HG03108 (cell line): ENCODE measurements at regions not wholly inside any gene's neighbourhood (a gene's known extent, or its start where the extent isn't known, plus 50 kb on each side); places are given as distances from the start of the nearest gene placed in this dataset.
"Not testable (repeated sequence)": the region's sequence is repeated elsewhere in the genome, so short reads cannot be mapped to it uniquely, and the experiment has no call there.

Experiments
- ATAC-seq: cut with Tn5 transposase; IDR thresholded peaks from one replicate; pipeline ENCODE4 v1.9.1; 2021; ENCODE audit warnings: moderate library complexity; ENCODE audit not compliant: unreplicated experiment

GRCh38 chr1:118304722-118305359 lies 119.8 kb upstream of the SPAG17 start:
- no peak for ATAC-seq

- no peak for ATAC-seq
Measured at GRCh38 chr1:118303534-118303933, 118.5 kb upstream of the SPAG17 start.

- ATAC-seq = no peak
Measured at GRCh38 chr1:118303064-118303463, 118.0 kb upstream of the SPAG17 start.

GRCh38 chr1:118302145-118302544 lies 117.1 kb upstream of the SPAG17 start:
- ATAC-seq = no peak

GRCh38 chr1:118300808-118301207 lies 115.8 kb upstream of the SPAG17 start:
- ATAC-seq = no peak

- no peak for ATAC-seq
Measured at GRCh38 chr1:118298397-118298796, 113.4 kb upstream of the SPAG17 start.

GRCh38 chr1:118297521-118297920 lies 112.5 kb upstream of the SPAG17 start:
- no peak for ATAC-seq

- ATAC-seq = no peak
Measured at GRCh38 chr1:118294875-118295642, 110.0 kb upstream of the SPAG17 start.

GRCh38 chr1:118291661-118292060 lies 106.6 kb upstream of the SPAG17 start:
- ATAC-seq = no peak

GRCh38 chr1:118290571-118290970 lies 105.5 kb upstream of the SPAG17 start:
- ATAC-seq = no peak

- no peak for ATAC-seq
Measured at GRCh38 chr1:118290046-118290445, 105.0 kb upstream of the SPAG17 start.

- not testable (repeated sequence) for ATAC-seq
Measured at GRCh38 chr1:118280656-118281055, 95.6 kb upstream of the SPAG17 start.

GRCh38 chr1:118275472-118276115 lies 90.6 kb upstream of the SPAG17 start:
- no peak for ATAC-seq

- ATAC-seq = no peak
Measured at GRCh38 chr1:118272884-118273283, 87.9 kb upstream of the SPAG17 start.

- ATAC-seq = no peak
Measured at GRCh38 chr1:118271883-118272282, 86.9 kb upstream of the SPAG17 start.

GRCh38 chr1:118269598-118269997 lies 84.6 kb upstream of the SPAG17 start:
- no peak for ATAC-seq

- ATAC-seq = no peak
Measured at GRCh38 chr1:118266436-118266835, 81.4 kb upstream of the SPAG17 start.

GRCh38 chr1:118264343-118264742 lies 79.3 kb upstream of the SPAG17 start:
- no peak for ATAC-seq

GRCh38 chr1:118262865-118263264 lies 77.8 kb upstream of the SPAG17 start:
- ATAC-seq = no peak

GRCh38 chr1:118258975-118259374 lies 73.9 kb upstream of the SPAG17 start:
- no peak for ATAC-seq

- ATAC-seq = no peak
Measured at GRCh38 chr1:118257946-118258345, 72.9 kb upstream of the SPAG17 start.
